Keratinocyte (primary cell): ENCODE measurements at regions not wholly inside any gene's neighbourhood (a gene's known extent, or its start where the extent isn't known, plus 50 kb on each side); places are given as distances from the start of the nearest gene placed in this dataset.

ENCODE experiments used
- DNase-seq: peaks from one replicate; pipeline ENCODE4 v3.0.0-alpha.2; 2011; ENCODE audit warnings: low read depth, missing footprints, low spot score
- FAIRE-seq: peaks from 2 replicates; lab custom pipeline; 2011; peaks lifted over from hg19 to GRCh38; lab: Jason Lieb, UNC
- H2AFZ ChIP-seq: 2 replicates; pipeline ENCODE4 v1.6.0; 2012; ENCODE audit warnings: low read length, control low read depth, inconsistent platforms; ENCODE audit not compliant: control insufficient read depth
- H3K27ac ChIP-seq: 2 replicates; pipeline ENCODE4 v1.5.1; 2011; ENCODE audit warnings: low read length; ENCODE audit not compliant: control insufficient read depth, insufficient read depth
- H3K27me3 ChIP-seq: 3 replicates; pipeline ENCODE4 v1.6.0; 2011; ENCODE audit warnings: low read length; ENCODE audit not compliant: control insufficient read depth, insufficient read depth; ENCODE audit errors: extremely low read depth
- H3K36me3 ChIP-seq, 2 experiments: 2 replicates in 1 of 2; 3 replicates in 1 of 2; pipeline ENCODE4 v1.5.1; 2011; ENCODE audit warnings: low read length in 2 of 2, mild to moderate bottlenecking in 1 of 2; ENCODE audit not compliant: control insufficient read depth in 2 of 2, insufficient read depth in 2 of 2; ENCODE audit errors: extremely low read depth in 1 of 2
- H3K4me1 ChIP-seq: 3 replicates; pipeline ENCODE4 v1.5.1; 2011; ENCODE audit warnings: low read length; ENCODE audit not compliant: control insufficient read depth, insufficient read depth; ENCODE audit errors: extremely low read depth
- H3K4me2 ChIP-seq: 3 replicates; pipeline ENCODE4 v1.6.0; 2011; ENCODE audit warnings: low read depth, low read length; ENCODE audit not compliant: control insufficient read depth, insufficient read depth; ENCODE audit errors: extremely low read depth
- H3K4me3 ChIP-seq, 3 experiments: fragments of 200-600 bp in 1 of 3; sonication (generic) in 1 of 3; 2 replicates in 2 of 3; 3 replicates in 1 of 3; pipeline ENCODE4 v1.5.1; 2011 to 2016; ENCODE audit warnings: low read length in 3 of 3, mild to moderate bottlenecking in 3 of 3, control low read depth in 2 of 3, inconsistent platforms in 1 of 3, low read depth in 1 of 3, mixed read lengths in 1 of 3, mixed run types in 1 of 3, moderate library complexity in 1 of 3; ENCODE audit not compliant: control insufficient read depth in 2 of 3, insufficient read depth in 2 of 3; ENCODE audit errors: extremely low read depth in 1 of 3
- H3K79me2 ChIP-seq: 2 replicates; pipeline ENCODE4 v1.6.0; 2012; ENCODE audit warnings: low read length; ENCODE audit not compliant: control insufficient read depth, insufficient read depth
- H3K9ac ChIP-seq: 3 replicates; pipeline ENCODE4 v1.6.0; 2011; ENCODE audit warnings: low read length; ENCODE audit not compliant: control insufficient read depth, insufficient read depth; ENCODE audit errors: extremely low read depth
- H3K9me1 ChIP-seq: 3 replicates; pipeline ENCODE4 v1.6.0; 2011; ENCODE audit warnings: low read length; ENCODE audit not compliant: control insufficient read depth, insufficient read depth; ENCODE audit errors: extremely low read depth
- H3K9me3 ChIP-seq: 2 replicates; pipeline ENCODE4 v1.5.1; 2012; ENCODE audit warnings: low read depth, low read length; ENCODE audit not compliant: control insufficient read depth
- H4K20me1 ChIP-seq: 3 replicates; pipeline ENCODE4 v1.6.0; 2011; ENCODE audit warnings: low read length; ENCODE audit not compliant: control insufficient read depth, insufficient read depth; ENCODE audit errors: extremely low read depth
- CTCF ChIP-seq, 3 experiments: IDR thresholded peaks in 1 of 3; conservative IDR thresholded peaks in 1 of 3; optimal IDR thresholded peaks in 1 of 3; 2 replicates in 2 of 3; 3 replicates in 1 of 3; pipeline versions ENCODE3 to v1.5.1; 2011; ENCODE audit warnings: low read length in 3 of 3, mild to moderate bottlenecking in 3 of 3, moderate library complexity in 2 of 3, control low read depth in 1 of 3, inconsistent platforms in 1 of 3; ENCODE audit not compliant: insufficient read depth in 2 of 3; ENCODE audit errors: extremely low read depth in 1 of 3
- EZH2 ChIP-seq: IDR thresholded peaks from one replicate; pipeline ENCODE4 v1.6.1; 2012; ENCODE audit warnings: inconsistent platforms, mild to moderate bottlenecking, low read length, moderate library complexity
- dilution Hi-C: fragments of 300-500 bp; cut with MboI; formaldehyde crosslinking; loops from one replicate; pipeline ENCODE4 v1.7.0; 2020; ENCODE audit warnings: low sequenced_read_pairs; ENCODE audit not compliant: extremely low pct_ligation_motif_present

DNA sequence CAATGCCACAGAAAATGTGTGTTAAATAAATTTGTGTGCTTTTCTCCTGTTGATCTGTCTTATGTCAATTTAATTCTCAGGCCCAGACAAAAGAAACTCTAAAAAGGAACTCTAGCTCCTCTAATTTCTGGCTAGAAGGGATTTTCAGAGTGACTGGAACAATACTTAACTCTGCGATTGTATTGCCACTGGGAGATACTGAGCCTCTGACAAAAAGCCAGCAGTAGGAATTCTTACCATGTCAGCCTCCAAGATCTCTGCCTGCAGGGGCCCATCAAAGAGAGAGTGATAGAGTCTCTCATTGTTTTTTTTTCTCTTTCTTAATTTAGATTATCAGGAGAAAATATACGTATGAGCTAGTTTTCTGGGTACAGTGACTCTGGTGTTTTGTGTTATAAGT is 1165.7 kb downstream of the BRINP3 start:
- Histone ChIP-seq H3K4me2 (no peak overlapping the region), H3K9me1 (no peaks in the 10 kb centered on the region), H4K20me1 (no peaks in the 10 kb centered on the region), H3K4me1 (no peaks in the 10 kb centered on the region), H3K9me3 (peaks cover 2% of the 10 kb centered on the region), H3K36me3 (no peaks in the 10 kb centered on the region), H3K9ac (no peak overlapping the region), H2AFZ (no peak overlapping the region), H3K4me3 (no peak overlapping the region), H3K79me2 (no peaks in the 10 kb centered on the region), H3K27me3 (no peaks in the 10 kb centered on the region), H3K27ac (no peak overlapping the region)
- TF ChIP-seq EZH2: no peak
- no peak for TF ChIP-seq CTCF (optimal IDR thresholded peaks at IDR 0.05 in 1 of 3, IDR thresholded peaks at IDR 0.05 in 1 of 3, conservative IDR thresholded peaks at IDR 0.05 in 1 of 3; ENCODE audit: extremely low read depth in 1 of 3, insufficient read depth in 2 of 3, low read length in 3 of 3)
- DNase-seq: no peak
- FAIRE-seq: no peak
- dilution Hi-C loops: no loop called here

DNA sequence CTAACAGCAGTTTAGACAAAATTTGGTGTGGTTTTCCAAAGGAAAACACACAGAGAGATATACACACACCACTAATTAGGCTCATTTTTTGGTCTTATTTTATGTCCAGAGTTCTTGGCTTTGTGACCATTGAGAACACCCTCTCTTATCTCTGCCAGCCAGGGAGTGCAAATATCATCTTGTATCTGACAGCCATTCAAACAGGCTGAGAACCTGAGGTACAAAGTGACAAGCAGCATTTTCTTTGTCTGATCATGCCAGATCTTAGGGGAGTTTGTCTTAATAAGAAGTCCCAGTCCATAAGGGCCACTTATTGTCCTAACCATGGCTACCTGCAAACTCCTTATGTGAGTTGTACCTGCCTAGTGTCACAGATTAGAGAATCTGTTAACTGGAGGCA is 1165.2 kb downstream of the BRINP3 start:
- dilution Hi-C loops: no loop called here
- Histone ChIP-seq H3K9me1 (no peaks in the 10 kb centered on the region), H3K79me2 (no peaks in the 10 kb centered on the region), H2AFZ (no peak overlapping the region), H3K9ac (no peak overlapping the region), H4K20me1 (no peaks in the 10 kb centered on the region), H3K36me3 (no peaks in the 10 kb centered on the region), H3K27me3 (no peaks in the 10 kb centered on the region), H3K4me2 (no peak overlapping the region), H3K4me1 (no peaks in the 10 kb centered on the region), H3K27ac (no peak overlapping the region), H3K9me3 (peaks cover 2% of the 10 kb centered on the region), H3K4me3 (no peak overlapping the region)
- no peak for TF ChIP-seq CTCF (optimal IDR thresholded peaks at IDR 0.05 in 1 of 3, IDR thresholded peaks at IDR 0.05 in 1 of 3, conservative IDR thresholded peaks at IDR 0.05 in 1 of 3; ENCODE audit: extremely low read depth in 1 of 3, insufficient read depth in 2 of 3, low read length in 3 of 3)
- TF ChIP-seq EZH2: no peak
- no peak for FAIRE-seq
- DNase-seq: no peak
